ENCODE measurements at regions not wholly inside any gene's neighbourhood (a gene's known extent, or its start where the extent isn't known, plus 50 kb on each side); places are given as distances from the start of the nearest gene placed in this dataset.

- in situ Hi-C loops (cut with HindIII; ENCODE audit: low pct_ligation_motif_present, low pct_unique_long_range_greater_than_20kb, low sequenced_read_pairs), result no loop called here
- DNase-seq, result no peak
Observed at GRCh38 chr6:118410001-118410400, 138.1 kb upstream of the PLN start.
